GM12872 (cell line): ENCODE measurements at regions not wholly inside any gene's neighbourhood (a gene's known extent, or its start where the extent isn't known, plus 50 kb on each side); places are given as distances from the start of the nearest gene placed in this dataset.

Source experiments
- TF ChIP-seq, protein P1 (sequence below): IDR thresholded peaks from 3 replicates; pipeline ENCODE4 v1.5.1; 2011; ENCODE audit warnings: low read depth, mild to moderate bottlenecking, low read length, moderate library complexity; ENCODE audit not compliant: insufficient read depth

- TF ChIP-seq, protein P1, sequence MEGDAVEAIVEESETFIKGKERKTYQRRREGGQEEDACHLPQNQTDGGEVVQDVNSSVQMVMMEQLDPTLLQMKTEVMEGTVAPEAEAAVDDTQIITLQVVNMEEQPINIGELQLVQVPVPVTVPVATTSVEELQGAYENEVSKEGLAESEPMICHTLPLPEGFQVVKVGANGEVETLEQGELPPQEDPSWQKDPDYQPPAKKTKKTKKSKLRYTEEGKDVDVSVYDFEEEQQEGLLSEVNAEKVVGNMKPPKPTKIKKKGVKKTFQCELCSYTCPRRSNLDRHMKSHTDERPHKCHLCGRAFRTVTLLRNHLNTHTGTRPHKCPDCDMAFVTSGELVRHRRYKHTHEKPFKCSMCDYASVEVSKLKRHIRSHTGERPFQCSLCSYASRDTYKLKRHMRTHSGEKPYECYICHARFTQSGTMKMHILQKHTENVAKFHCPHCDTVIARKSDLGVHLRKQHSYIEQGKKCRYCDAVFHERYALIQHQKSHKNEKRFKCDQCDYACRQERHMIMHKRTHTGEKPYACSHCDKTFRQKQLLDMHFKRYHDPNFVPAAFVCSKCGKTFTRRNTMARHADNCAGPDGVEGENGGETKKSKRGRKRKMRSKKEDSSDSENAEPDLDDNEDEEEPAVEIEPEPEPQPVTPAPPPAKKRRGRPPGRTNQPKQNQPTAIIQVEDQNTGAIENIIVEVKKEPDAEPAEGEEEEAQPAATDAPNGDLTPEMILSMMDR: no peak
These were observed 286.4 kb downstream of the PRDM5 start for GRCh38 chr4:120636120-120636630.

DNA sequence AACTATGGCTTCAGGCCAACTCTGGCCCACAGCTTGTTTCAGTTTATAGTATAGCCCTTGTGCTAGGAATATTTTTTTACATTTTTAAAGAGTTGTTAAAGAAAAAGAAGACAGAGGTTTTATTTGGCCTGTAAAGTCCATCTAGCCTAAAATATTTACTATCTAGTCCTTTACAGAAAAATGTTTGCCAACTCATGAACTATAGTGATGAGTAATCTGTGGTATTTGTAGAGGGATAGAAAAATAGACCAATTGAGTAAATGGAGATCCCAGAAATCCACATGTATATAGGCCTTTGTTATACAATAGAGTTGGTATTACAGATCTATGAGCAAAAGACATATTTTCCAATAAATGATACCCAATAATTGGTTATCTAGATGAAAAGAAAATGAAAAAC lies 288.7 kb downstream of the PRDM5 start:
- TF ChIP-seq, protein P1: no peak

- TF ChIP-seq, protein P1: no peak
These were observed 292.1 kb downstream of the PRDM5 start for GRCh38 chr4:120630427-120630826.

- TF ChIP-seq, protein P1: no peak
These were observed 292.9 kb downstream of the PRDM5 start for GRCh38 chr4:120629546-120630108.

DNA sequence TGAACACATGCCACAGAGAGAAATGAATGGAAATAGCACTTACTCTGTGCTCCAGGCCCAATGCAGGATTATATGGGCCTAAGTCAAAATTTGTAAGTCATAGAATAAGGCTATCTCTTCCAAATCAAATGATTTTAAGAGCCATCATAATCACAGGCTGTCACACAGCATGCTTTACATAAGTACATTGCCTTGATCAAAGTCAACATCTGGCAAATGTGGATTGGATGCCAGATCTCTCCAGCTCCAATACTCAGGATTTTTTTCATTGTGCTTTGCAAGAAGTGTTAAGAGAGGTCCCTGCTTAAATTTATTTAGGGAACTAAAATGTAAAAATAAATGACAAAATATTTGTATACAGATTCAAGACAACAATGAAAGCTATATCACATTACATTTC lies 299.9 kb downstream of the PRDM5 start:
- TF ChIP-seq, protein P1: no peak

DNA sequence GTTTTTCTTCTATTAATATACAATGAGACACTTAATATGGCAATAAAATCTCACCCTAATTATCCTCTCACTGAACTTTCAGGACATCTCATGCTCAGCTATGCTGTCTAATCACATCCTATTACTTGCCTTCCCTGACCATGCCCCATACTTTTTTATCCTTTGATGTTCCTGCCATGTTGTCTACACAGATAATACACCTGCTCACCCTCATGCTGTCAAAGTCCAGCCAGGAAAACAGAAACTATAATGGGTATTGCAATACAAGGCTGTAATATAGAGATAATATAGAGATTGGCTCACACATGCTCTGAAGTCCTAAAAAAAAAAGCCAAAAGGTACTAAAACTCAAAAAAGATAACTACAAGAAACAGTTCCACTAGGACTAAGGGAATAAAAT lies 305.4 kb downstream of the PRDM5 start:
- TF ChIP-seq, protein P1: no peak

DNA sequence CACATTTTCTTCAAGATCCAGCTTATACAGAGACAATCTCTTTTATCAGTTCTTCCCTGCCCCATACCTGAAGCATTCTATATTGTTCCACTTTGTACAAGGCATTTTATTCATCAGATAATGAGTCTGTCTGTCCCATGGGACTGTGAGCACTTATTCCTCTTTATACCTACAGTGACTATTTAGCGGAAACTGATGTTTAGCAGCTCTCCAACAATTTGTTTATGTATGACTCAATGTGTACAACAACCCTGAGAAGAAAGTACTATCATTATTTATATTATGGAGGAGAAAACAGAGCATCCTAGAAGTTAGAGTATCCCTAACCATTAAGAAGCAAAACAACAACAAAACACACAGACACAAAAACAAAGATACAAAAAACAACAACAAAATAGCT lies 306.5 kb downstream of the PRDM5 start:
- TF ChIP-seq, protein P1: no peak

DNA sequence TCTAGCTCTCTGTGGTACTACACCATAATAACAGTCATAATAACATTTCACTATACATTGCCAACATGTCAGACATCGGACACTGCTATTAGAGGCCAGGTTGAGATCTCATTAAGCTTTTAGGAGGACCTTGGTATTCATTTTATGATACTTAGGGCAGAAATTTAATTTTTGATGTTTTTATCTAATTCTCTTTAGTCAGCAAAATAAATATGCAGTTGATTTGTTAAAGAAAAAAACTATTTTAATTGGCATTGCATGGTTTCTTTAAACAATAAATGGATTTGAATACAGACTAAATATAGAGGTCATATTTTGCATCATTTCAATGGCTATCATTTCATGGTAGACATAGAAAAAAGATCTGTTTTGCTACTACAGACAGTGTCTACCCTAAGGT lies 308.7 kb downstream of the PRDM5 start:
- TF ChIP-seq, protein P1: no peak
